ENCODE measurements at regions not wholly inside any gene's neighbourhood (a gene's known extent, or its start where the extent isn't known, plus 50 kb on each side); places are given as distances from the start of the nearest gene placed in this dataset.

DNA sequence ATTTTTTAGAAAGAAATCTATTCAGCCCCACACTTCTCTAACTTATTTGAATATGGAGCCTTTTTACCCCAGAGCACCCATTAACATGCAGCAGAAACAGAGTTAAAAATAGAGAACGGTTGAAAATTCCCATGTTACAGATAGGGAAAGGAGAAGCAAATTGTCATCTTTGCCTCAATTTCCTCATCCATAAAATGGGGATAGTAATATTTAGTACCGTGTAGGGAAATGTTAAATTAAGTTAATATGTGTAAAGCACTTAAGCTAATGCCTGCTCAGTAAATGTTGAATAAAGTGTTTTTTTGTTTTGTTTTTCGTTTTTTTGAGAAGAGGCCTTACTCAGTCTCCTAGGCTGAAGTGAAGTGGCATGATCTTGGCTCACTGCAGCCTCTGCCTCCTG is 50.3 kb downstream of the NAV1 start:
- no peak for DNase-seq

GRCh38 chr1:201590474-201590873 is 51.5 kb downstream of the NAV1 start:
- no peak for DNase-seq

DNA sequence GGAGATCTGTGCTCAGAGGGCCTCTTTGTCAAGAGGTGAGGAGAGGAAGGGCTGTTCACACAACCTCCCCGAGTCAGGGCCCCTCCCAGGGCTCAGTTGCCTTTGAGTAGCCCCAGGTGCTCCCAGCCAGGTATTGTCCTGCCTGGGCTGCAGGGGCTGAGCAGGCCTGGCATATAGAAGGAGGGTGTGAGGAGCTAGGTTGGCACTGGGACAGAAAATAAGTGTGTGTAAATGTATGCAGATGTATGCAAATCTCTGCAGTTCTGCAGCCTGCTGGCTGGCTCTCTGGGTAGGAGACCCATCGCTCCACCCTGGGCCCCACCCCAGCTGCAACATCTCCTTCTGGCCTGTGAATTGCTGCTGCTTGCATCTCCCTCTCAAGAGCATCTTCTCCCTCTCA is 52.4 kb downstream of the NAV1 start:
- no peak for DNase-seq

DNA sequence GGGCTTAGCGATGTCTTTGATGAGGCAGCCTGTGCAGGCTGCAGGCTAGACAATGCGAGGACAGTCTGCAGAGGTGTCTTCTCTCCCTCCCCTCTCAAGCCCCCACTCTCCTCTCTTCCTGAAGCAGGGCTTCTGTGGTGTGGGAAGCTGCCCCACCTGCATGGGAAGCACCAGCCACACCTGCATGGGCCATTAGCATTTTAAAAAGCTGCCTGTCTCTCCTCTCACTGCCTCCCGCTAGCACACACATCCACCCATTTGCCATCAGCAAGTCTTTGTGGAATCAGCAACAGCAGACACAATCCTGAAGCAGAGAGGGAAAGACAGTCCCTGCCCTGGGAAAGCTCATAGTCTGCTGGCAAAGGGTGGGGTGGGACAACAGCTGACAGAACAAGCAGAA is 53.1 kb downstream of the NAV1 start:
- DNase-seq = no peak

DNA sequence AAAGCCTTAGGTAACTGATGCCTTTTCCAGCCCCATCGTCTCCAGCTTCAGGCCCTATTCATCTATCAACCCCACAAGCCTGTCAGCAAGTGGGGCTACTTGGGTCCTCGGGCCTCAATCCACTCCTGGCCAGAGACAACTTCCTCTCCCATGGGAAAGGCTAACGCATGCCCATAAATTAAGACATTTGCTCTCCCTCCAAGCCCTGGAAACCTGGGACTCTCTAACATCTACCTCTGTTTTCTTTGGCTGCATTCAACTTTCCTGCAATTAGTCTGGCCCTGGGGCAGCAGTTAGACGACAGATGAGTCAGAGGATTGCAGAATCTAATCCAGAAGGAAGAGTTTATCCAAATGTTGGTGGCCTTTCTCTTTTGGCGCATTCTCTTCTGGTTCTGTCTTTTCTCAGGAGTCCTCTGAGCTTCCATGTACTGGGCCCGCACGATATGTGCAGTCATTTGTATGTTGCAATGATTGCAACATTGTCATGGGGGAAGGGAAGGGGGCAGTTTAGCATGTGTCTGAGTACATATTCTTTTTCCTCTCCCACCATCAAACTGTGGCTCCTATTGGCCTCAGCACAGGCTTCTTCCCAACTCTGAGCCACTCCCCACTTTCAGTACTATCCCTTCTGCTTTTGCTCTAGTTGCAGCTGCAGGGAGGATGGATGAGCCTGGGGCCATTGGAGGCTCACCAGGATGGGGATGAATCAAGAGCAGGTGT is 54.4 kb downstream of the NAV1 start:
- DNase-seq = peak; percentile 100

DNA sequence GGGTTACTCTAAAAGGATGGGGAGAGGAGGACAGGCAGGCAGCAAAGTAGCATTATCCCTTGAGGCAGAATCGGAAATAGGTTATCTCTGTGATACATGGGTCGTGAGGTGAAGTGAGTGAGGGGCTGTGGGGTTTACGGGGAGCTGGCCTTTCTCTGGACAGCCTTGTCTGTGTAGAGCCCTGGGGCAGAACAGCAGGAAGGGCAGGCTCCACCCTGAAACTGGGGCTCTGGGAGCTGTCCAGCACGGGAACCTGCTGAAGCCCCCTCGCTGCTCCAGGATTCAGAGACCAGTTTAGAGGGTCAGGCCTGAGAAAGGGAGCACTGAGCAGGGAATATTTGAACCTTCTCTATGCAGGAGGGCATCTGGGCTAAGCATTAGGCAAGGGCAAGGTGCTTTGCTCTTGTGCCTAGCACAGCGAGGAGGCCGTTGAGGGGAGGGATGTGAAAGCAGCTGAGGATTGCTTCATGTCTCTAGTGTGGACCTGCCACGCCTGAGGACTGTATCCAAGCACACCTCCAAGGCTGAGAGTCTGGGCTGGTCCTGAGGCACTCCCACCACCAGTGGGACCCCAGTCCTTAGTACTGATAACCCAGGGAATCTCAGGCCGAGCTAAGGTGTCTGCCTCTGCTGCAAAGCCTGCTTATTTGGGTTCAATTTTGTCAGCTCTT is 55.8 kb downstream of the NAV1 start:
- peak; percentile 34 for DNase-seq

DNA sequence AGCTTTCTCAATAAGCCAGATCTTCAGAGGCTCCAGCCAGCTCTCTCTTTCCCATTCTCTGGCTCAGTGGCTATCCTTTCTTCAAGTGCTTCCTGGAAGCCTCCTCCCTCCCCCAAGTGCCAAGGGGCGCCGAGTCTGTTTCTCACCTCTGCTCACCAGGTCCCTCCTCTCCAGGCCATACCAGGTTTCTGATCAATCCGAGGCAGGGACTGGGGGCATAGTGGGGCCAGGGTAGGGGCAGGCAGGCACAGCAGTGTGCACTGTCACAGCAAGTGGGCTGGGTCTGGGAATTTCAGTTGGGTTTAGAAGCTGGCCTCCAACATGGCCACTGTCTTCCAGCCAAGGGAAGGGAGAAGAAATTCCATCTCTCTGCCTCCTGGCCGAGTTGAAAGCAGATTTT is 56.5 kb downstream of the NAV1 start:
- DNase-seq = no peak

GRCh38 chr1:201596101-201596868 is 57.4 kb downstream of the NAV1 start:
- no peak for DNase-seq

GRCh38 chr1:201597551-201598230 is 58.8 kb downstream of the NAV1 start:
- no peak for DNase-seq

GRCh38 chr1:201598396-201598795 is 59.5 kb downstream of the NAV1 start:
- DNase-seq = no peak

DNA sequence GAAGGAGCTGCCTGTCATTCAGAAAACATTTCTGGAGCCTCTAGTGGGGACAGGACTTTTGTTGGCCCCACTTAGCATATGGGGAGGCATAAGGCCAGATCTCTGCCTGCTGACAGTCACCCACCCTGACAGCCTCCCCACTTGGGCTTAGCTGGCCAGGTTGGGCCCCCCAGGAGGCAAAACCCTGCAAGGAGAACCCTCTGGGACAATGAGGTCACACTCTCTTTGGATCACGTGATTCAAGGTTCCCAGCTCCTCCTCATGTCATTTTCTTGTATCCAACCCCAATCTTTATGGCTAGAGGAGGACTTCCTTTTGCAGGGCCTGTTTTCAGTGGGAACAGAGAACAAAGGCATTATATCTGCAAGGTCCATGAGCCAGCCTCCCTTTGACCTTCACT is 60.0 kb downstream of the NAV1 start:
- no peak for DNase-seq

GRCh38 chr1:201599548-201599947 is 60.6 kb downstream of the NAV1 start:
- DNase-seq = no peak

- DNase-seq = peak; percentile 98
These were observed 63.7 kb downstream of the NAV1 start for GRCh38 chr1:201602413-201603265.

DNA sequence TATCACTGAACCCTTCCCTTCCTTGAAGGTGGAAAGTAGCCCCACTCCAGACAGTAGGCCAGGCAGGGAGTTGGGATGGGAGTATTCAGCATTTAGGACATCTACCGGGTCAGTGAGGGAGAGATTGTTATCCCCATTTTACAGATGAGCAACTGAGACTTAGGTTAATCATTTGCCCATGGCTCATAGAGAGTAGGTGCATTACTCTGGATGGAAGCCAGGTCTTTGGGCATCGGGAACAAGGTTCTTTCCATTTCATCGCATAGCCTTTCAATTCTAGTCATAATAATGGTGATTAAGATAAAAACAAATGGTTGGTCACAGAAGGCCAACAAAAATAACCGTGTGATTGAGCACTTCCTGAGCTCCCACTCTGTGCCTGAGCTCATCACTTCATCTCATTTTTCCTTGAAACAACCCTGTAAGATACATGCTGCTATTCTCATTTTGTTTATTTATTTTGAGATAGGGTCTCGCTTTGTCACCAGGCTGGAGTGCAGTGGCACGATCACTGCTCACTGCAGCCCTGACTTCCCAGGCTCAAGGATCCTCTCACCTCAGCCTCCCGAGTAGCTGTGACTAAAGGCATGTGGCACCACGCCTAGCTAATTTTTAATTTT is 64.8 kb downstream of the NAV1 start:
- peak; percentile 68 for DNase-seq

GRCh38 chr1:201605385-201606010 is 66.6 kb downstream of the NAV1 start:
- DNase-seq = no peak

DNA sequence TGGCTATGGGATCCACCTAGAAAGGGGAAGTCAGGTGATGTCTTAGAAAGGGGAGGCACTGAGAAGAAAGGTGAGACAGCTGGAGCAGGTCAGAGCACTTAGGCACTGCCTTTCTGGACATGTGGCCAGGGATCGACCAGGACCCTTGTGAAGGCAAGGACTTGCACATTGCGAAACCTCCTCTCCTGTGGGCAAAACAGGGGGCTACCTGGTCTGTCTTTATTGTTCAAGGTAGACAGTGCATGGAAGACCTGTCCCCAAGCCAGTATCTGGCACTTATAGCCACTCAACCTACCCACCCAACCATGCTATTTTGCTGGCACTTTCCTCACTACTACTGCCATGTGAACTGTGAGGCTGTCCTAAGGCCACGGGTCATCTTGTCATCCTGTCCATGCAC is 67.2 kb downstream of the NAV1 start:
- DNase-seq = no peak

DNA sequence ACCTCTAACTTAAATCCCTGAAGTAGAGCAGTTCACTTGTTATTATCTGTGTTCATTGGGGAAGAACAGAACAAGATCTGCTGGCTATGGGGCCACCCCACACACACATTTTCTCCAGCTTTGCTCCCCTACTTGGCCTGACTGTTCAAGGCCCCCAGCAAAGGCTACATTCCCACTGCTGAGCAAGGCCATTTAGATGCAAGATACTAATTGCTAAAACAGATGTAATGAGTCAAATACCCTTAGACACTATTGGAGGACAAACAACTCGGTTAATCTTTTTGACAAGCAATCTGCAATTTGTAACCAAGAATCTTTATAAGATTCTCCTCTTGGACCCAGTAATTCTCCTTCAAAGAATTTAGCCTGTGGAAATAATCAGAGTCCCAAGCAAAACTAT is 67.7 kb downstream of the NAV1 start:
- DNase-seq = no peak

- no peak for DNase-seq
These were observed 69.9 kb downstream of the NAV1 start for GRCh38 chr1:201608635-201609395.

DNA sequence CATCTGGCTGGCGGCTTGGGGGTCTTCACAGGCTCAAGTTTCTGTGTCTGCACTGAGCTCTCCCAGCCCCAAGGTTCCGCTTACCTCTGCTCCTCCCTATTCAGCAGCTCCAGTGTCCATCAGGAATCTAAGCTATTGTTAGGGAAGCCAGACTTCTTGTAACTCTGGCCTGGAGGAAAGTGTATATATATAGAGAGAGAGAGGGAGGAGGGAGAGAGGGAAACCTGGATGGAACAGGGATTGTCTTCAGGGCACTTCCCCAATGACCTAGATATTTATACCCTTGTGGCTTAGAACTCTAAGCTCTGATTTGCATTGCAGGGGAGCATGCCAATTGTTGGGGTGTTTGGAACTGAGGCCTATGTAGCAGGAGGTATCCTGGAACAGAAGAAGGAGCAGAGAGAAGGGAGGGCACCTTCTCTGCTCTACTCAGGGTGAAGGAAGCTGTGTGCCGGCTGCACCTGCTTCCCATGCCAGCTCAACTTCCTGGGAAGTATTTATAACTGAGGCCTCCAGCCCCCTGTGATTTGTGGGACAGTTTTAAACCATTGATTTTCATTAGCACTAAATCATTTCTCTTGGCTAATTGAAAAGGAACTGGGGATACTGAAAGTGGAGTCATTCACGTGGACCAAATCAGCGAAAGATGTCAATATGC is 70.9 kb downstream of the NAV1 start:
- no peak for DNase-seq

DNA sequence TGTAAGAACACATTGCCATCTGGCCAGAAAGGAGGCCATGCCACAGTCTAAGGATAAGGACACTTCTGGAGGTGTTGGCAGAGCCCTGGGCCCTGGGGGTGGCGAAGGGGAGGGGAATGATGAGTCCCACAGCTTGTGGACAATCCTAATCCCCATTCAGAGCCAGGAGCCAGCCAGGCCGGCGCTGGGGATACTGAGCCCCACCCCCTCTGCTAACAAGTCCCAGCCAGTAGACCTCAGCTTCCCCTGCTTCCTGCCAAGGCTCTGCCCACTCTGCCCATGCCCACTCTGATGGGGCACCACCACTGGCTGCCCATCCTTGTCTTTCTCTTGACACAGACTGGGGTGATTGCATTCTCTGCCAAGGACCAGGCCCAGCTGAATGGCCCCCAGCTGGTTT is 71.9 kb downstream of the NAV1 start:
- DNase-seq = no peak
